Activated CD4-positive, CD25-positive, alpha-beta regulatory T cell treated with anti-CD3 and anti-CD28 coated beads, Interleukin-2, amount 50 U/mL, for 72 hours (primary cell): ENCODE measurements at regions not wholly inside any gene's neighbourhood (a gene's known extent, or its start where the extent isn't known, plus 50 kb on each side); places are given as distances from the start of the nearest gene placed in this dataset.

Experiments
- DNase-seq: peaks from one replicate; pipeline ENCODE4 v3.0.0; 2021

GRCh38 chr9:11338130-11338529, 725.3 kb upstream of the PTPRD start:
- no peak for DNase-seq

DNA sequence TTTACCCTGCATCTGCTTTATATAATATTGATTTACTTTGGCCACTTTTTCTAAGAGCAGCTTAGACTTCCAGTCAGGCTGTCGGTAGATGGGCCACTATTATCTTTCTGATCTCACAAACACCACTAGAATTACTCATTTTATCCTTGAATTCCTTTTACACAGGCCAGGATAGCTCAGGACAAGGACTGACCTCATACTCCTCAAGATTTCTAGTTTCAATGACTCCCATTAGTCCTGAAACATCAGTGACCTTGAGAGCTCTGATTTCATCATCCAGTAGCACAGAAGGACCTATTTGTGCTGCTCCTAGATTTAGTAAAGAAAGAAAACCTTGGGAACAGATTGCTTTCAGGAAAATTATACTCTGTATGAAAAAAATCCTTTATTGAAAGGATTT, 727.9 kb upstream of the PTPRD start:
- DNase-seq, result no peak

- DNase-seq, result no peak
These were observed 734.6 kb upstream of the PTPRD start for GRCh38 chr9:11347437-11347836.

DNA sequence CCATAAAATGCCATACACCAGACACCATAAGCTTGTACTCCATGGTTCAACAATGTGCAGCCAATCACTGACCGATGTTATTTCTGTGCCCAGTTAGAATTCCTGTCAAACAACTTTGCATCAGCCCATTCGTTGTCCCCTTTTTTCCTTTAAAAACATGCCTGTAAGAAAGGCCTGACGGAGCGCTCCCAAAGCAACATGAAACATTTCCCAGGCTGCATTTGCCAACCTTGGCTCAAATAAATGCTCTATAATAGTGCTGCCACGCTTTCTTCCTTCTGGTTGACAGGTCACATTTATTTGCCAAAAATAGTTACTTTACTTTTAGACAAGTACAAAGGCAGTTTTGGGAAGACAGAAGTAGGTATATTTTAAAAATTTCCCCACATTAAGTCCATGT, 735.6 kb upstream of the PTPRD start:
- DNase-seq, result no peak

DNA sequence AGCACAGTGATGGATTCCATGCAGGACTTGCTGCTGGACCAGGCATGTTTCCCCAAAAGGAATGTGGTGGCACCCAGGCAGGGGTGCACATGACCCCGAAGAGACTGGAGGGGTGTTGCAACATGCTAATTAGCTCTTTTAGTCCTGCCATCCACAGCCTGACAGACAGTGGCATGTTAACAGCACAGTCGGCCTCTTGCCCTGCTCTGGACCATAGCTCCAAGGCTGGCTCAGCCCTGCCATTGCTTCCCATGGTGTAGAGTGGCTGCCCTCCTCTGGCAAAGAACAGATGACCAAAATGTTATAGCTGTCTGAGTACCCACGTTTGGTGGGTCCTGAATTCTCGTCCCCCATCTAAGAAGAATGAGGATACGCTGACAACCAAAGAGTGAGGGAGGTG, 736.4 kb upstream of the PTPRD start:
- no peak for DNase-seq

DNA sequence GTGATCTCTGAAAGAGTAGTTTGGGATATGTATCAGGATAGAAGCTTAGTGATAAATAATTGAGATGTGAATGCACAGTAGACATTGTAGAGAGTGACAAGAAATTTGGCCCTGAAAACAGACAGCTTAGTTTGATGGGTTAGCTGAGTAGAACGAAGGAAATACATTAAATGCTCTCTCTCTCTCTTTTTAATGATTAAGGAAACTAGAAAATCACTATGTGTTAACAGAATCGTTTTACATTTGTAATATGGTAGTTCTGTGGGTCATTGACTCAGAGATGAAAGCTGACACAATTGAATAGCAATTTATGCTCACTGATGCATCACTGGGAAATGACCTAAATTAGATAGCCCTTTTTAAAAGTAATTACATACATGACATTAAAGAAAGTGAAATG, 739.8 kb upstream of the PTPRD start:
- DNase-seq, result no peak

GRCh38 chr9:11356067-11356466, 743.3 kb upstream of the PTPRD start:
- DNase-seq, result no peak

- no peak for DNase-seq
These were observed 753.9 kb upstream of the PTPRD start for GRCh38 chr9:11366585-11367129.

DNA sequence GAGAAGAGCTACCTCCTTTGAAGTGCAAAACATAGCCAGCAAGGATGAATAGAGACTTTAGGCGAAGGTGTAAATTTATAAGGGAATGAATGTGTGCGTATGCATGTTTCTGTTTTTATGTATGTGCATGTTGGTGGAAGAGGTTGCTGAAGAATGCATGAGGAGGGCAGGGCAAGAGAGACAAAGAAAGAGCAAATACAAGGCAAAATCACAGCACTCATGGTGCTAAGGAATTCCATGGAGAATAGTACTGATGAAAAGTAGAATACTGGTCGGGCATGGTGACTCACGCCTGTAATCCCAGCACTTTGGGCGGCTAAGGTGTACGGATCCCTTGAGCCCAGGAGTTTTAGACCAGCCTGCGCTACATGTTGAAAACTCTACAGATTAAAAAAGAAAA, 762.1 kb upstream of the PTPRD start:
- no peak for DNase-seq

- no peak for DNase-seq
These were observed 789.8 kb upstream of the PTPRD start for GRCh38 chr9:11402621-11403020.

- DNase-seq, result no peak
These were observed 801.4 kb upstream of the PTPRD start for GRCh38 chr9:11414241-11414640.

DNA sequence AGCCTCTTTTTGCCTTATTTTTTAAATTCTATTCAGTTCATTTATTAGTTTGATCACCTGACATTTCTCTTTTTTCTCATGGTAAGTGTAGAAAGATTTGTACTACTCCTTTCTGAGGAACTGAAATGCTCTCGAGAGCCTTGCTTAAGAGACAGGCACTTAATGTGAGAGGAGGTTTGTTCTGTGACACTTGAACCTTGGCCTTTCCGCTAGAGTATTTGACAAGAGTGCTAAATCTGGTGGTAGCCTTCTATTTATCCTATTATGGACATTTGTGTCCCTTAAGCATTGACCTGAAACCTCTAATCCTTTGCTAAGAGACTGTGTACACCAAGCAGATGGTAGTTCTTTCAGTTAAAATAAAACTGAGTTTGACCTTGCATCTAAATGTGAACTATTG, 805.0 kb upstream of the PTPRD start:
- no peak for DNase-seq

DNA sequence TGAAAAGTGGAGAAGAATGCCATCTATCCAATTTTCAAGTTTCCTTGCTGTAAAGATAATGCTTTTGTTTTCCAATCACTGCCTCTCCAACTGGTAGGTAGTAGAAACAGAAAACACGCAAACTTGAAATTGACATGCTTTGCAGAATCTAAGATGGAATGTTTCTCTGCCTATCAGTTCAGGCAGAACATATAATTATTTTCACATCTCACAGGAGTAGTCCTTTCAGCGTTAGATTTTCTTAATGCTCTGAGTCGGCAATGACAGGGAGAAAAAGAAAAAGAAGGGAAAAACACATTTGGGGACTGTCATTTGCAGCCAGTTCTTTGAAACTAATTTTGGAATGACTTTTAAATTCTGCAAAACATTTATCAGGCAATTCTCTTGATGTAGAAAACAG, 818.7 kb upstream of the PTPRD start:
- DNase-seq, result no peak

DNA sequence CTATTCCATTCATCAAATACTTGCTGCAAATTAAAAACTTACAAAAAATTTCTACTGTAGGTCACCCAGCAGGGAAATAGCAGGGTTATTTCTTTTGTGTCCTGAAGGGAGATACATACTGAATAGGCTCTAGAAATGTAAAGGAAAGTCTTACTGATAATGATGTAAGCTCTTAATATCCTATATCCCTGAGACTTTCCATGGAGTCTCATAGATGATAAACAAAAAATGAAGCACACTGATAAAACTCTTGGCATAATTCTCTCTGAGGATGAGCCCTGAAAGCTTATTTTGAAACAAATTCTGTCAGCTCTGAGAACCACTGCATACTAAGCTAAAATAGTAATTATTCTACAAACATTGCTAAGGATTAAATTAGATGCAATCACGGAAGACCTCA, 819.6 kb upstream of the PTPRD start:
- no peak for DNase-seq

DNA sequence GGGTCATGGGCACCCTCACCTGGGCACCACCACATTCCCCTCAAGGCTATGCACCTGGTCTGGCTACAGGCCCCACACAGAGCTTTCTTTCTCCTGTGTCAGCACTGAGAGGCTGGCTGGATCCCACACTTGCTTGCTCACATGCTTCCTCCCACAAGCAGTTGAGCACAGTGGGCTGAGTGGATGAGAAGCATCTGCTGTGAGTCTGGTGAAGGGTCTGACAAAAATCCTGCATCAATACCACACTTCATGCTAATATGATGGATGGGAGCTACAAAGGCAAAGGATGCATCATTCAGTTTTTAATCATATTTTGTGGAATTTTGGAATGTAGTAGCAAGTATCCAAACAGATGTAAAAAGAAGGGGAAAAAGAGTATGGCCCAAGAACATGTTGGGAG, 830.8 kb upstream of the PTPRD start:
- no peak for DNase-seq

- DNase-seq, result no peak
These were observed 845.3 kb upstream of the PTPRD start for GRCh38 chr9:11457825-11458790.

DNA sequence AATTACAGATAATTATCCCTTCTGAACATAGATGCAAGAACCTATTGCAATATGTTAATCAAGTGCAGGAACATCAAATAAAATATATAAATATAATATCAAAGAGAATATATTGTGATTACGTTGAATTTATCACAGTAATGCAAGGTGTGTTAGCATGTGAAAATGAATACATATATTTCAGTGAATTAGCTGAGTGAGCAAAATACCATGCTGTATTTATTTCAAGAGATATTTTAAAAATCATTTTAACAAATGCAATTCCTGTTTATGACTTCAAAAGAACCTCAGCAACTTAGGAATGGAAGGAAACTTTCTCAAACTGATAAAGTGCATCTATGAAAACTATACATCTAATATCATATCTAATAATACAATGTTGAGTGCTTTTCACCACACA, 856.9 kb upstream of the PTPRD start:
- DNase-seq, result no peak

DNA sequence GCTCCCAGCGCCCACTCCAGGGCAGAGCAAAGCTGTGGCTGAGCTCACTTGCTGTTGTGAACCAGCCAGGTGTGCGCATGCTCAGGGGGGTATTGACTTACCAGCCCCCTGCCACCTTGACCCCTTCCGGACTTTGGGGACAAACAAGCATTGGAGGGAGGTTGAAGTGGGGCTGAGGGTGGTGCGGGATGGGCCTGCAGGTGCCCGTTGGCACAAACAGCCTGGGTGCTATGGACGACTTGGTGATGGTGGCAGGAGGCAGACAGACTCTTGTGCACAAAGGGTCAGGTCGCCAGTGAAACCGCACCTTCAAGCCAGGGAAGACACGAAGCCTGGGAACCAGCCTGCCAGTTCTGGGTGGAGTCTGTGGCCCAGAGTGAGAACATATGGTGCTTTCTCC, 858.5 kb upstream of the PTPRD start:
- DNase-seq, result no peak

- DNase-seq, result no peak
These were observed 888.0 kb upstream of the PTPRD start for GRCh38 chr9:11500780-11501179.

DNA sequence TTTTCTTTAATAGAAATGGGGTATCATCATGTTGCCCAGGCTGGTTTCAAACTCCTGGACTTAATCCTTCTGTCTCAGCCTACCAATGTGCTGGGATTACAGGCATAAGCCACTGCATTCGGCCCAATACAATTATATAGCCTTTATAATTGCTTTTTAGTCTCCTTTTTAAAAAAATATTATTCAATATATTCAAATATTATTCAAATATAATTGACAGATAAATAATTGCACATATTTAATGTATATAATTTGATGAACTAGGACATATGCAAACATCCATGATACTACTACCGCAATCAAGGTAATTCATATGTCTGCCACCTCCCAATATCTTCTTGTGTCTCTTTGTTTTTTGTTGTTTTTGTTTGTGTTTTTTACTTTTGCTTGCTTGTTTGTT, 894.2 kb upstream of the PTPRD start:
- DNase-seq, result no peak

GRCh38 chr9:11537566-11537965, 924.8 kb upstream of the PTPRD start:
- DNase-seq, result no peak

DNA sequence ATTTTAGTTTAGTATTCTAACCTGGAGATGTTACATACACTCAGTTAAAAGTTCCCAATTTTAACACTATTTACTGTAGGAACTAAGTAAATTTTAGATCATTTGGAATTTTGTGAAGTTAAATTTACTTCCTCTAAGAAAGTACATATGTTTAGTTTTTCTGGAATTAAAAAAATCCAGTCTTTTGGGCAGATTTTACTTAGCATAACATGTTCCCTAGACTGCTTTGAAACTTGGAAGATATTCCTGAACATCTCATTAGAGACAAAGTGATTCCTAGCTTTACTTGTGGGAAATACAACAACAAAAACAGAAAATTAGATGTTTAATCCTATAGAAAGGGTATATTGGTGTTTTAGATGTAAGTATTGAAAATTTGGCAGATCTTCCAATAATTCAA, 930.0 kb upstream of the PTPRD start:
- DNase-seq, result no peak

- DNase-seq, result no peak
These were observed 933.4 kb upstream of the PTPRD start for GRCh38 chr9:11546231-11546630.

GRCh38 chr9:11549311-11549794, 936.6 kb upstream of the PTPRD start:
- DNase-seq, result no peak

GRCh38 chr9:11551106-11551505, 938.3 kb upstream of the PTPRD start:
- DNase-seq, result no peak
